Lower lobe of right lung (tissue), 2 donors: ENCODE measurements at regions not wholly inside any gene's neighbourhood (a gene's known extent, or its start where the extent isn't known, plus 50 kb on each side); places are given as distances from the start of the nearest gene placed in this dataset.

Experiments
- ATAC-seq, 2 donors: fragments of 200-7000 bp; cut with Tn5 transposase; one replicate each; pipeline ENCODE4 v1.9.1; 2020 to 2022; ENCODE audit warnings: mild to moderate bottlenecking in 2 of 2, moderate library complexity in 2 of 2
- DNase-seq: peaks from one replicate; pipeline ENCODE4 v3.0.0-alpha.2; 2020
- H3K27ac ChIP-seq: fragments of 200-600 bp; one replicate; pipeline ENCODE4 v1.8.0; 2022
- H3K27me3 ChIP-seq: fragments of 200-600 bp; one replicate; pipeline ENCODE4 v1.8.0; 2022; ENCODE audit warnings: low read depth
- H3K36me3 ChIP-seq: fragments of 200-600 bp; one replicate; pipeline ENCODE4 v1.8.0; 2022; ENCODE audit warnings: mild to moderate bottlenecking
- H3K4me1 ChIP-seq: fragments of 200-600 bp; one replicate; pipeline ENCODE4 v1.8.0; 2022
- H3K4me3 ChIP-seq: fragments of 200-600 bp; one replicate; pipeline ENCODE4 v1.8.0; 2022; ENCODE audit warnings: mild to moderate bottlenecking
- H3K9me3 ChIP-seq: fragments of 200-600 bp; one replicate; pipeline ENCODE4 v1.8.0; 2022
- intact Hi-C: fragments of 100-400 bp; cut with DNase I; formaldehyde crosslinking; loops from one replicate; pipeline ENCODE4 v1.11.0; 2022
- TF ChIP-seq, protein P1 (sequence below): fragments of 200-600 bp; IDR thresholded peaks from one replicate; pipeline ENCODE4 v1.8.0; 2022; ENCODE audit warnings: antibody characterized with exemption, mild to moderate bottlenecking
- donor health status: DM: no; HTN: yes; CAD: no; lungs with severe emphysema.

DNA sequence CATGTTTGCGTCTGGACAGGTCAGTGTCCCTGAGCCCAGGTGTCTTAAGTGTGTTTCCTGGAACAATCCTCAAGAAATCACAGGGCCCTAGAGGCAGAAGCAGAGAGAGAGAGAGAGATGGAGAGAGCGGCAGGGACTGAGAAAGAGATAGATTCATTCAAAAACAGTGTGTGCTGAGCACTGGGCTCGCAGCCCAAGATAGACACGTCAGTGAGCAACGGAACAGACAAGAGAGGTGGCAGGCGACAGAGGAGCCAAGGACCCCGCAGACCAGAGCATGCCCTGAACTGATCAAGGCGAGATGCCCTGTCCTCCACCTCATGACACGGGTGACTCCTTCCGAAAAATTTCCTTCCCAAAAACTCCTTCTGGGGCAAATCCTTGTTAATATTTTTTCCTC is 362.0 kb upstream of the SULF2 start:
- DNase-seq, result no peak
- TF ChIP-seq, protein P1, sequence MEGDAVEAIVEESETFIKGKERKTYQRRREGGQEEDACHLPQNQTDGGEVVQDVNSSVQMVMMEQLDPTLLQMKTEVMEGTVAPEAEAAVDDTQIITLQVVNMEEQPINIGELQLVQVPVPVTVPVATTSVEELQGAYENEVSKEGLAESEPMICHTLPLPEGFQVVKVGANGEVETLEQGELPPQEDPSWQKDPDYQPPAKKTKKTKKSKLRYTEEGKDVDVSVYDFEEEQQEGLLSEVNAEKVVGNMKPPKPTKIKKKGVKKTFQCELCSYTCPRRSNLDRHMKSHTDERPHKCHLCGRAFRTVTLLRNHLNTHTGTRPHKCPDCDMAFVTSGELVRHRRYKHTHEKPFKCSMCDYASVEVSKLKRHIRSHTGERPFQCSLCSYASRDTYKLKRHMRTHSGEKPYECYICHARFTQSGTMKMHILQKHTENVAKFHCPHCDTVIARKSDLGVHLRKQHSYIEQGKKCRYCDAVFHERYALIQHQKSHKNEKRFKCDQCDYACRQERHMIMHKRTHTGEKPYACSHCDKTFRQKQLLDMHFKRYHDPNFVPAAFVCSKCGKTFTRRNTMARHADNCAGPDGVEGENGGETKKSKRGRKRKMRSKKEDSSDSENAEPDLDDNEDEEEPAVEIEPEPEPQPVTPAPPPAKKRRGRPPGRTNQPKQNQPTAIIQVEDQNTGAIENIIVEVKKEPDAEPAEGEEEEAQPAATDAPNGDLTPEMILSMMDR, result no peak
- no peak overlapping the region for H3K27ac ChIP-seq
- intact Hi-C loops, result no loop called here
- H3K36me3 ChIP-seq, result no peaks in the 10 kb centered on the region
- H3K4me1 ChIP-seq, result no peaks in the 10 kb centered on the region
- H3K27me3 ChIP-seq, result no peaks in the 10 kb centered on the region
- no peak for ATAC-seq
- no peak overlapping the region for H3K4me3 ChIP-seq
- H3K9me3 ChIP-seq, result no peaks in the 10 kb centered on the region

DNA sequence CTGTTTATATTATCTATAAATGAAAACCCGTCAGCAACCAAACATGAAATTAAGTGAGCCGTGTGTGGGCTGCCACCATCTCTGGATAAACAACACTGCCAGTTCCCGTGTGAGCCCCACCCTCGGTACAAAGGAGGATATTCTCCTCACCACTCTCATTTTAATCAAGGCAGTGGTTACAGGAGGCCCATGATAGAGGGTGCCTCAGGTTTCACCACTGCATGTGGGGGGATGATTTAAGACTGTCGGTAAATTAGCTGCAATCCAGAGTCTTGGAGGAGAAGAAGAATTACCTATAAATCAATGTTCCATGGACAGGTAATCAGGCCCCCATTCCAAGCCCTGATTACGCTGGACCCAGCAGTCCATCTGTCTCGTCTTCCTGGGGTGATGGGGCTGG is 361.6 kb upstream of the SULF2 start:
- Histone ChIP-seq H3K27ac (no peak overlapping the region), H3K9me3 (no peaks in the 10 kb centered on the region), H3K36me3 (no peaks in the 10 kb centered on the region), H3K4me1 (no peaks in the 10 kb centered on the region), H3K27me3 (no peaks in the 10 kb centered on the region), H3K4me3 (no peak overlapping the region)
- ATAC-seq, result no peak
- DNase-seq, result no peak
- TF ChIP-seq, protein P1, result no peak
- intact Hi-C loops, result no loop called here

DNA sequence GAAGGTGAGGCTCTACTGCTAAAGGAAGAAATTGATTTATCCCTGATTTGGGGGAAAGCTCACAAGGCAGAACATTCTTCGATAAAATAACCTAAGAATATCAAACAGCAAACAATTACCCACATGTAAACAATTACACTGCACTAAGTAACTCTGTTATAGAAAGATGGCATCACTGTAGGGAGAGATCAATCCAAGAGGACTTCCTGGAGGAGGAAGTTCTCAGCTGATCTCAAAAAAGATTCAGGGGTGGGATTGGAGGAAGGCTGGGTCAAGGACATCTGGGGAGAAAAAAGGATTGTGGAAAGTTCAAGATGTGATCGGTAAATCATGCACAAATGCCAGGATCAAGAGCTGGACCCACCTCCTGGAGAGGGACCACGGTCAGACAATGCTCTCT is 361.0 kb upstream of the SULF2 start:
- no peak for ATAC-seq
- Histone ChIP-seq H3K4me3 (no peak overlapping the region), H3K36me3 (no peaks in the 10 kb centered on the region), H3K9me3 (no peaks in the 10 kb centered on the region), H3K27ac (no peak overlapping the region), H3K27me3 (no peaks in the 10 kb centered on the region), H3K4me1 (no peaks in the 10 kb centered on the region)
- TF ChIP-seq, protein P1, result no peak
- no peak for DNase-seq
- intact Hi-C loops, result no loop called here

DNA sequence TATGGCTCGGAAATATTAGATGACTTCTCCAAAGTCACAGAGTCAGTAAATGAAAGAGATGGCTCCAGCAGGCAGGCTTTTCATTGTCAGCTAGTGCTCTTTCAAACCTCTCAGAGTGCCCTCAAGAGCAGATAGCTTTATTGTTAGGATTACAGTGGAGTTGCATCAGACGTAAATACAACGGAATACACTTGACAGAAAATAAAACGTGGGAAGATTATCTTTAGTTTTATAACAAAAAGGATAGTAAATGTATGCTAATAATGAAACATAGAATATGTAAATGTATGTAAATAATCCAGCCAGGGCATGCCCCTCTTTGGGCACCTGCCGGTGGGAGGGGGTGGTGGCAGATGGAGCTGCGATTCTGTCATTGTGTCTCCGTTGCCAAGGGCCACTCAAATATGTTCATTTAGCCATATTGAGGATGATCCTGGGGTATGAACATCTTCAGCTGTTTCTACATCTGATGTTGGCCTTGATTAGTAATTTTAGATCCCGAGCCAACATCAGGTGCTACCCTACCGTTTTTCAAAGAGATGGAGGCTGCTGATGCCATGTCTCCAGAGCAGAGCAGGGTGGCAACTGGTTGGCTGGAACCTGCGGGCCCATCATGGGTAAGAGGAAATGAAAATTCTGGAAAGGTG is 358.3 kb upstream of the SULF2 start:
- no peak for DNase-seq
- intact Hi-C loops, result no loop called here
- Histone ChIP-seq H3K4me3 (no peak overlapping the region), H3K36me3 (no peaks in the 10 kb centered on the region), H3K27ac (no peak overlapping the region), H3K27me3 (no peaks in the 10 kb centered on the region), H3K9me3 (no peaks in the 10 kb centered on the region), H3K4me1 (no peaks in the 10 kb centered on the region)
- no peak for ATAC-seq
- TF ChIP-seq, protein P1, result no peak

DNA sequence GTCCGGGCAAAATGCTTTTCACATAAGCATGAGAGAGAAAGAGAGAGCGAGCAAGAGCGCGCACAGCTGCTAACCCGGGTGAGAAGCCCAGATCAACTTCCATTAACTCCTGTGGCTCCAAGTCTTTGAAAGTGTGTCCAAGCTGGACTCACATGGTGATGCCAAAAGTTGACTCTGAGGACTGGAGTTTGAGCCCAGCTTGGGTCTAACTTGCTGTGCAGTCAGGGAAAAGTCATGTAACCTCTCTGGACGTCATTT is 357.2 kb upstream of the SULF2 start:
- ATAC-seq, result no peak
- TF ChIP-seq, protein P1, result no peak
- Histone ChIP-seq H3K36me3 (no peaks in the 10 kb centered on the region), H3K4me1 (no peaks in the 10 kb centered on the region), H3K9me3 (no peaks in the 10 kb centered on the region), H3K4me3 (no peak overlapping the region), H3K27ac (no peak overlapping the region), H3K27me3 (no peaks in the 10 kb centered on the region)
- intact Hi-C loops, result no loop called here
- DNase-seq, result no peak
